K562 (cell line): ENCODE measurements at regions not wholly inside any gene's neighbourhood (a gene's known extent, or its start where the extent isn't known, plus 50 kb on each side); places are given as distances from the start of the nearest gene placed in this dataset.

ENCODE experiments used
- ATAC-seq: fragments of 200-7000 bp; cut with Tn5 transposase; 3 replicates; pipeline ENCODE4 v1.9.1; 2020; ENCODE audit warnings: moderate library complexity
- BruUV-seq: library from RNA; stranded (reverse); fragments of 400-500 nt; replicated peaks from 2 replicates; lab custom pipeline; 2021; lab: Mats Ljungman, UMichigan
- CTCF ChIA-PET: fragments of 300-600 bp; formaldehyde crosslinking; extraction: SDS; loops from one replicate; lab custom pipeline; 2021; ENCODE audit warnings: low intra/inter-chr PET ratio; lab: Yijun Ruan, JAX
- POLR2A ChIA-PET: fragments of 300-600, 350-650 bp; sonication (Branson Sonifier 250); formaldehyde crosslinking; extraction: SDS; loops from one replicate; lab custom pipeline; 2021; ENCODE audit warnings: antibody characterized with exemption, inconsistent platforms; lab: Yijun Ruan, JAX
- DNase-seq, 4 experiments: peaks; one replicate each; pipeline versions ENCODE4 v3.0.0 to v3.0.0-alpha.2; 2011 to 2018; ENCODE audit warnings: low spot score in 3 of 4, mixed read lengths in 3 of 4; ENCODE audit errors: extremely low read depth in 1 of 4
- FAIRE-seq: peaks from 2 replicates; lab custom pipeline; 2011; peaks lifted over from hg19 to GRCh38; lab: Jason Lieb, UNC
- H2AFZ ChIP-seq: 2 replicates; pipeline ENCODE4 v1.6.0; 2011; ENCODE audit warnings: low read depth, low read length, control low read depth, inconsistent platforms
- H3K27ac ChIP-seq: fragments of 200-600 bp; 3 replicates; pipeline ENCODE4 v1.8.0; 2011; ENCODE audit warnings: low read depth, mild to moderate bottlenecking, control low read depth, inconsistent platforms, low read length, moderate library complexity, mixed read lengths; ENCODE audit errors: extremely low read depth
- H3K27me3 ChIP-seq, 2 experiments: fragments of 300-600 bp in 1 of 2; 2 replicates in 1 of 2; 3 replicates in 1 of 2; pipeline versions ENCODE4 v1.6.0 to v1.8.0; 2011; ENCODE audit warnings: inconsistent platforms in 2 of 2, low read length in 2 of 2, mild to moderate bottlenecking in 1 of 2, mixed read lengths in 1 of 2, moderate library complexity in 1 of 2; ENCODE audit not compliant: control insufficient read depth in 2 of 2, insufficient read depth in 2 of 2
- H3K36me3 ChIP-seq: fragments of 300-600 bp; 3 replicates; pipeline ENCODE4 v1.8.0; 2011; ENCODE audit warnings: mild to moderate bottlenecking, low read length, inconsistent platforms; ENCODE audit not compliant: control insufficient read depth, insufficient read depth
- H3K4me1 ChIP-seq, 2 experiments: fragments of 200-600 bp in 1 of 2; replicated peaks in 1 of 2; 2 replicates in 1 of 2; 3 replicates in 1 of 2; pipeline versions ENCODE4 v1.5.1 to v1.8.0; 2011; ENCODE audit warnings: inconsistent platforms in 2 of 2, low read length in 2 of 2, mild to moderate bottlenecking in 1 of 2, mixed read lengths in 1 of 2, moderate library complexity in 1 of 2; ENCODE audit not compliant: control insufficient read depth in 2 of 2, insufficient read depth in 2 of 2
- H3K4me2 ChIP-seq: 2 replicates; pipeline ENCODE4 v1.6.1; 2011; ENCODE audit warnings: low read length, control low read depth, inconsistent platforms, mixed read lengths; ENCODE audit not compliant: insufficient read depth
- H3K4me3 ChIP-seq: fragments of 200-600 bp; sonication (generic), shearing (Covaris generic); 2 replicates; pipeline ENCODE4 v1.5.1; 2016; ENCODE audit warnings: control low read depth, inconsistent platforms
- H3K79me2 ChIP-seq: fragments of 200-600 bp; 3 replicates; pipeline ENCODE4 v1.8.0; 2011; ENCODE audit warnings: low read length, inconsistent platforms; ENCODE audit not compliant: control insufficient read depth, insufficient read depth
- H3K9ac ChIP-seq, 2 experiments: 2 replicates each; pipeline versions ENCODE4 v1.6.0 to v1.6.1; 2011; ENCODE audit warnings: low read depth in 2 of 2, low read length in 2 of 2, control low read depth in 1 of 2, inconsistent platforms in 1 of 2, mild to moderate bottlenecking in 1 of 2, mixed read lengths in 1 of 2; ENCODE audit not compliant: insufficient read depth in 1 of 2
- H3K9me1 ChIP-seq: one replicate; pipeline ENCODE4 v1.6.0; 2011; ENCODE audit warnings: inconsistent platforms, mild to moderate bottlenecking, low read length, moderate library complexity; ENCODE audit not compliant: control insufficient read depth, insufficient read depth
- H3K9me3 ChIP-seq: replicated peaks from 2 replicates; pipeline ENCODE4 v1.5.1; 2011; ENCODE audit warnings: low read depth, low read length, inconsistent platforms; ENCODE audit not compliant: control insufficient read depth, insufficient read depth
- H4K20me1 ChIP-seq: replicated peaks from 2 replicates; pipeline ENCODE4 v1.6.1; 2011; ENCODE audit warnings: low read length, inconsistent platforms, mixed read lengths; ENCODE audit not compliant: control insufficient read depth, insufficient read depth
- BDP1 ChIP-seq: IDR thresholded peaks from 3 replicates; pipeline ENCODE4 v1.6.1; 2011; ENCODE audit not compliant: insufficient read length, insufficient read depth
- EZH2 ChIP-seq: IDR thresholded peaks from 2 replicates; pipeline ENCODE4 v1.6.1; 2012; ENCODE audit warnings: low read depth, mild to moderate bottlenecking, inconsistent platforms, low read length, borderline replicate concordance
- MCM5 ChIP-seq: fragments of 450-650 bp; IDR thresholded peaks from 2 replicates; pipeline ENCODE4 v1.6.1; 2016; ENCODE audit warnings: low read depth
- NELFE ChIP-seq: IDR thresholded peaks from 2 replicates; pipeline ENCODE4 v1.6.1; 2011; ENCODE audit warnings: mild to moderate bottlenecking; ENCODE audit not compliant: insufficient read depth, insufficient read length
- NR2F6 ChIP-seq: fragments of 450-650 bp; formaldehyde crosslinking; IDR thresholded peaks from 2 replicates; pipeline ENCODE4 v1.4.0; 2020; ENCODE audit warnings: mild to moderate bottlenecking
- POLR2A ChIP-seq: fragments of 450-650 bp; conservative IDR thresholded peaks from 2 replicates; pipeline ENCODE4 v1.6.1; 2016
- RBM39 ChIP-seq: fragments of 200-400 bp; formaldehyde crosslinking; optimal IDR thresholded peaks from 2 replicates; pipeline ENCODE3; 2018; ENCODE audit warnings: low read depth, low read length
- RFX1 ChIP-seq: fragments of 450-650 bp; IDR thresholded peaks from 2 replicates; pipeline ENCODE4 v1.6.1; 2016; ENCODE audit warnings: mild to moderate bottlenecking, moderate library complexity
- SIX5 ChIP-seq, 2 experiments: IDR thresholded peaks; 2 replicates each; pipeline ENCODE4 v1.6.1; 2011; ENCODE audit warnings: low read length in 2 of 2, borderline replicate concordance in 1 of 2, low read depth in 1 of 2, mild to moderate bottlenecking in 1 of 2, moderate library complexity in 1 of 2; ENCODE audit not compliant: insufficient read depth in 1 of 2
- SMAD4 ChIP-seq: fragments of 250-450 bp; sonication (Bioruptor Pico); conservative IDR thresholded peaks from 2 replicates; pipeline ENCODE4 v1.8.0; 2021; ENCODE audit warnings: inconsistent platforms, mild to moderate bottlenecking, moderate library complexity
- SRSF9 ChIP-seq: fragments of 200-400 bp; formaldehyde crosslinking; IDR thresholded peaks from 2 replicates; pipeline ENCODE4 v1.6.1; 2017; ENCODE audit warnings: low read depth, low read length, borderline replicate concordance
- ZKSCAN1 ChIP-seq: fragments of 150-350 bp; IDR thresholded peaks from 2 replicates; pipeline ENCODE4 v1.6.1; 2016; ENCODE audit warnings: low read depth, low read length
- WGBS: fragments of 100-300 bp; shearing (Covaris generic); methylation state at CpG from one replicate; pipeline ENCODE4 v1.1.6; 2016; ENCODE audit warnings: low coverage, mixed read lengths; ENCODE audit not compliant: insufficient coverage; ENCODE audit errors: missing lambda C conversion rate; 5-methylcytosine and 5-hydroxymethylcytosine counted together
- in situ Hi-C: fragments of 300-500 bp; cut with MboI; formaldehyde crosslinking; loops from 4 replicates; pipeline ENCODE4 v1.15.0; 2018; ENCODE audit warnings: inconsistent platforms, mixed read lengths
- intact Hi-C: fragments of 100-400 bp; cut with micrococcal nuclease; formaldehyde crosslinking; loops from 2 replicates; pipeline ENCODE4 v1.14.2; 2022
- TF ChIP-seq, protein P1 (sequence below): fragments of 450-650 bp; IDR thresholded peaks from 2 replicates; pipeline ENCODE4 v1.7.0; 2016; ENCODE audit warnings: borderline replicate concordance
- TF ChIP-seq, protein P2 (sequence below): sonication (generic); formaldehyde crosslinking; IDR thresholded peaks from 2 replicates; pipeline ENCODE4 v1.8.0; 2023; ENCODE audit warnings: mild to moderate bottlenecking, missing genetic modification reagents
- TF ChIP-seq, protein P3 (sequence below): sonication (generic); formaldehyde crosslinking; IDR thresholded peaks from 2 replicates; pipeline ENCODE4 v1.8.1; 2023; ENCODE audit warnings: mild to moderate bottlenecking, missing genetic modification reagents
- TF ChIP-seq, protein P4 (sequence below), 2 experiments: fragments of 450-650 bp; conservative IDR thresholded peaks; 2 replicates each; pipeline ENCODE4 v1.6.1; 2017; ENCODE audit warnings: mild to moderate bottlenecking in 2 of 2, moderate library complexity in 2 of 2

DNA sequence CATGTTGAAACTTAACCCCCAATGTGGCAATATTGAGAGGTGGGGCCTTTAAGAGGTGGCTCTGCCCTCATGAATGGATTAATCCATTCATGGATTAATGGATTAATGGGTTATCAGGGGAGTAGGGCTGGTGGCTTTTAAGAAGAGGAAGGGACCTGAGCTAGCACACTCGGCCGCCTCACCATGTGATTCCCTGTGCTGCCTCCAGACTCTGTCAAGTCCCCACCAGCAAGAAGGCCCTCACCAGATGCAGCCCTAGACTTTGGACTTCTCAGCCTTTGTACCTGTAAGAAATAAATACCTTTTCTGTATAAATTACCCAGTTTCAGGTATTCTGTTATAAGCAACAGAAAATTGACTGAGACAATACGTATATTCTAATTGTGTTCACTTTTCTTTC is 272.2 kb upstream of the DMRT1 start (continued):
- TF ChIP-seq, protein P1, sequence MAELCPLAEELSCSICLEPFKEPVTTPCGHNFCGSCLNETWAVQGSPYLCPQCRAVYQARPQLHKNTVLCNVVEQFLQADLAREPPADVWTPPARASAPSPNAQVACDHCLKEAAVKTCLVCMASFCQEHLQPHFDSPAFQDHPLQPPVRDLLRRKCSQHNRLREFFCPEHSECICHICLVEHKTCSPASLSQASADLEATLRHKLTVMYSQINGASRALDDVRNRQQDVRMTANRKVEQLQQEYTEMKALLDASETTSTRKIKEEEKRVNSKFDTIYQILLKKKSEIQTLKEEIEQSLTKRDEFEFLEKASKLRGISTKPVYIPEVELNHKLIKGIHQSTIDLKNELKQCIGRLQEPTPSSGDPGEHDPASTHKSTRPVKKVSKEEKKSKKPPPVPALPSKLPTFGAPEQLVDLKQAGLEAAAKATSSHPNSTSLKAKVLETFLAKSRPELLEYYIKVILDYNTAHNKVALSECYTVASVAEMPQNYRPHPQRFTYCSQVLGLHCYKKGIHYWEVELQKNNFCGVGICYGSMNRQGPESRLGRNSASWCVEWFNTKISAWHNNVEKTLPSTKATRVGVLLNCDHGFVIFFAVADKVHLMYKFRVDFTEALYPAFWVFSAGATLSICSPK, result no peak

DNA sequence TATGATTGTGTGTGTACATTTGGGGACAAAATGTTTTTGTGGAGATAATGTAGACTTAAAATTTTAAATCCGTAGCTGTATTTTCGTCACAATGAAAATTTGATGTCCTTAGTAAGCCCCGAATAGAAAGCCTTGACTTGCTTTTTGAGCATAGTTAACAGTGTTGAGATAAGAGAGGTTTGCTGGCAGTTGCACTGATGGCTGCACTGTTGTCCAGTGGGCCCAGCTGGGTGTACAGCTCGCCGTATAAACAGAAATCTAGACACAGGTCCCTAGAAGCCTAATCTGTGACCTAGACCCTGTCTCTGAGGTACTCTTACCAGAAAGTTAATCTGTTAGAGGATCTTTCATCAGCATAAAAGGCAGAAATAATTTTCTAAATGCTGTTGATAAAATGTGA is 271.3 kb upstream of the DMRT1 start:
- Histone ChIP-seq H3K79me2 (no peaks in the 10 kb centered on the region), H3K9me1 (no peaks in the 10 kb centered on the region), H3K36me3 (no peaks in the 10 kb centered on the region), H2AFZ (no peak overlapping the region), H3K9ac (no peak overlapping the region), H3K4me1 (no peaks in the 10 kb centered on the region), H3K27me3 (peaks cover 0 to 4% of the 10 kb centered on the region in 2 experiments; a peak in 2 of 5 replicates), H3K4me2 (no peak overlapping the region), H4K20me1 (no peaks in the 10 kb centered on the region)
- DNase-seq (no peak), FAIRE-seq (no peak)
- intact Hi-C loops, result no loop called here
- no TSS peak for BruUV-seq
- no peak for TF ChIP-seq POLR2A
- TF ChIP-seq, protein P2, sequence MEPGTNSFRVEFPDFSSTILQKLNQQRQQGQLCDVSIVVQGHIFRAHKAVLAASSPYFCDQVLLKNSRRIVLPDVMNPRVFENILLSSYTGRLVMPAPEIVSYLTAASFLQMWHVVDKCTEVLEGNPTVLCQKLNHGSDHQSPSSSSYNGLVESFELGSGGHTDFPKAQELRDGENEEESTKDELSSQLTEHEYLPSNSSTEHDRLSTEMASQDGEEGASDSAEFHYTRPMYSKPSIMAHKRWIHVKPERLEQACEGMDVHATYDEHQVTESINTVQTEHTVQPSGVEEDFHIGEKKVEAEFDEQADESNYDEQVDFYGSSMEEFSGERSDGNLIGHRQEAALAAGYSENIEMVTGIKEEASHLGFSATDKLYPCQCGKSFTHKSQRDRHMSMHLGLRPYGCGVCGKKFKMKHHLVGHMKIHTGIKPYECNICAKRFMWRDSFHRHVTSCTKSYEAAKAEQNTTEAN (CRISPR knock-in tag), result no peak
- no peak for TF ChIP-seq SMAD4
- TF ChIP-seq, protein P3, sequence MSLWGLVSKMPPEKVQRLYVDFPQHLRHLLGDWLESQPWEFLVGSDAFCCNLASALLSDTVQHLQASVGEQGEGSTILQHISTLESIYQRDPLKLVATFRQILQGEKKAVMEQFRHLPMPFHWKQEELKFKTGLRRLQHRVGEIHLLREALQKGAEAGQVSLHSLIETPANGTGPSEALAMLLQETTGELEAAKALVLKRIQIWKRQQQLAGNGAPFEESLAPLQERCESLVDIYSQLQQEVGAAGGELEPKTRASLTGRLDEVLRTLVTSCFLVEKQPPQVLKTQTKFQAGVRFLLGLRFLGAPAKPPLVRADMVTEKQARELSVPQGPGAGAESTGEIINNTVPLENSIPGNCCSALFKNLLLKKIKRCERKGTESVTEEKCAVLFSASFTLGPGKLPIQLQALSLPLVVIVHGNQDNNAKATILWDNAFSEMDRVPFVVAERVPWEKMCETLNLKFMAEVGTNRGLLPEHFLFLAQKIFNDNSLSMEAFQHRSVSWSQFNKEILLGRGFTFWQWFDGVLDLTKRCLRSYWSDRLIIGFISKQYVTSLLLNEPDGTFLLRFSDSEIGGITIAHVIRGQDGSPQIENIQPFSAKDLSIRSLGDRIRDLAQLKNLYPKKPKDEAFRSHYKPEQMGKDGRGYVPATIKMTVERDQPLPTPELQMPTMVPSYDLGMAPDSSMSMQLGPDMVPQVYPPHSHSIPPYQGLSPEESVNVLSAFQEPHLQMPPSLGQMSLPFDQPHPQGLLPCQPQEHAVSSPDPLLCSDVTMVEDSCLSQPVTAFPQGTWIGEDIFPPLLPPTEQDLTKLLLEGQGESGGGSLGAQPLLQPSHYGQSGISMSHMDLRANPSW (CRISPR knock-in tag), result no peak
- no peak for TF ChIP-seq SIX5 (IDR thresholded peaks at IDR 0.05; ENCODE audit: borderline replicate concordance in 1 of 2, insufficient read depth in 1 of 2, low read depth in 1 of 2, low read length in 2 of 2)
- no peak for TF ChIP-seq NR2F6
- no peak for TF ChIP-seq MCM5
- TF ChIP-seq RBM39, result no peak
- TF ChIP-seq, protein P4, sequence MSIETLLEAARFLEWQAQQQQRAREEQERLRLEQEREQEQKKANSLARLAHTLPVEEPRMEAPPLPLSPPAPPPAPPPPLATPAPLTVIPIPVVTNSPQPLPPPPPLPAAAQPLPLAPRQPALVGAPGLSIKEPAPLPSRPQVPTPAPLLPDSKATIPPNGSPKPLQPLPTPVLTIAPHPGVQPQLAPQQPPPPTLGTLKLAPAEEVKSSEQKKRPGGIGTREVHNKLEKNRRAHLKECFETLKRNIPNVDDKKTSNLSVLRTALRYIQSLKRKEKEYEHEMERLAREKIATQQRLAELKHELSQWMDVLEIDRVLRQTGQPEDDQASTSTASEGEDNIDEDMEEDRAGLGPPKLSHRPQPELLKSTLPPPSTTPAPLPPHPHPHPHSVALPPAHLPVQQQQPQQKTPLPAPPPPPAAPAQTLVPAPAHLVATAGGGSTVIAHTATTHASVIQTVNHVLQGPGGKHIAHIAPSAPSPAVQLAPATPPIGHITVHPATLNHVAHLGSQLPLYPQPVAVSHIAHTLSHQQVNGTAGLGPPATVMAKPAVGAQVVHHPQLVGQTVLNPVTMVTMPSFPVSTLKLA (conservative IDR thresholded peaks at IDR 0.05), result no peak
- no peak for TF ChIP-seq ZKSCAN1
- no peak for TF ChIP-seq SRSF9
- no peak for TF ChIP-seq EZH2
- no peak for TF ChIP-seq NELFE
- no peak for TF ChIP-seq RFX1
- TF ChIP-seq BDP1, result no peak
- TF ChIP-seq, all 486 proteins: peak for 0
- in situ Hi-C loops, result no loop called here
- POLR2A ChIA-PET, result no interaction called here
- H3K27ac ChIP-seq, result no peak overlapping the region
- CTCF ChIA-PET, result no interaction called here
- no peak for ATAC-seq
- 2% methylated on average over 5 of the region's 5 CpGs for WGBS
- H3K9me3 ChIP-seq, result no peaks in the 10 kb centered on the region
- H3K4me3 ChIP-seq, result no peak overlapping the region
